DOHH2 (cell line): ENCODE measurements at regions not wholly inside any gene's neighbourhood (a gene's known extent, or its start where the extent isn't known, plus 50 kb on each side); places are given as distances from the start of the nearest gene placed in this dataset.

Experiments used
- H3F3A ChIP-seq: fragments of 200-600 bp; sonication (generic), shearing (Covaris generic); 2 replicates; pipeline ENCODE4 v1.6.0; 2016; ENCODE audit warnings: antibody characterized with exemption, mild to moderate bottlenecking; ENCODE audit not compliant: control insufficient read depth, insufficient read depth
- H3K27ac ChIP-seq: fragments of 200-600 bp; sonication (generic); 2 replicates; pipeline ENCODE4 v1.5.1; 2014; ENCODE audit warnings: low read depth, mild to moderate bottlenecking, low read length, moderate library complexity
- H3K27me3 ChIP-seq: fragments of 200-600 bp; sonication (generic); 2 replicates; pipeline ENCODE4 v1.6.1; 2014; ENCODE audit warnings: mild to moderate bottlenecking, low read length, mixed read lengths; ENCODE audit not compliant: control insufficient read depth
- H3K36me3 ChIP-seq: fragments of 200-600 bp; sonication (generic); 2 replicates; pipeline ENCODE4 v1.6.1; 2014; ENCODE audit warnings: mild to moderate bottlenecking, low read length, moderate library complexity, mixed read lengths; ENCODE audit not compliant: control insufficient read depth
- H3K4me1 ChIP-seq: fragments of 200-600 bp; sonication (generic); 2 replicates; pipeline ENCODE4 v1.6.1; 2014; ENCODE audit warnings: mild to moderate bottlenecking, low read length, mixed read lengths; ENCODE audit not compliant: control insufficient read depth
- H3K4me2 ChIP-seq: fragments of 200-600 bp; sonication (generic); 2 replicates; pipeline ENCODE4 v1.6.0; 2014; ENCODE audit warnings: mild to moderate bottlenecking, low read length, moderate library complexity
- H3K4me3 ChIP-seq: fragments of 200-600 bp; sonication (generic); 2 replicates; pipeline ENCODE4 v1.5.1; 2014; ENCODE audit warnings: mild to moderate bottlenecking, low read length, mixed read lengths
- H3K79me2 ChIP-seq: fragments of 200-600 bp; sonication (generic); 2 replicates; pipeline ENCODE4 v1.6.1; 2014; ENCODE audit warnings: mild to moderate bottlenecking, low read length, mixed read lengths; ENCODE audit not compliant: control insufficient read depth
- H3K9me2 ChIP-seq: fragments of 200-600 bp; sonication (generic); replicated peaks from 2 replicates; pipeline ENCODE4 v1.6.1; 2014; ENCODE audit warnings: mild to moderate bottlenecking, low read length, mixed read lengths; ENCODE audit not compliant: control insufficient read depth
- H3K9me3 ChIP-seq: fragments of 200-600 bp; sonication (generic); 2 replicates; pipeline ENCODE4 v1.6.1; 2014; ENCODE audit warnings: antibody characterized with exemption, low read length, mixed read lengths; ENCODE audit not compliant: control insufficient read depth, insufficient read depth
- H4K20me1 ChIP-seq: fragments of 200-600 bp; sonication (generic); 2 replicates; pipeline ENCODE4 v1.6.0; 2014; ENCODE audit warnings: low read depth, mild to moderate bottlenecking, antibody characterized with exemption, low read length, moderate library complexity; ENCODE audit not compliant: control insufficient read depth, insufficient read depth
- EZH2phosphoT487 ChIP-seq: fragments of 200-600 bp; sonication (generic); IDR thresholded peaks from 2 replicates; pipeline ENCODE4 v1.6.1; 2017; ENCODE audit warnings: borderline replicate concordance, mild to moderate bottlenecking, antibody characterized with exemption, low read length, moderate library complexity, mixed read lengths
- TF ChIP-seq, protein P1 (sequence below): fragments of 200-600 bp; sonication (generic); IDR thresholded peaks from one replicate; pipeline ENCODE4 v1.5.1; 2014; ENCODE audit warnings: antibody characterized with exemption, mild to moderate bottlenecking, low read depth, low read length; ENCODE audit not compliant: poor library complexity, severe bottlenecking

DNA sequence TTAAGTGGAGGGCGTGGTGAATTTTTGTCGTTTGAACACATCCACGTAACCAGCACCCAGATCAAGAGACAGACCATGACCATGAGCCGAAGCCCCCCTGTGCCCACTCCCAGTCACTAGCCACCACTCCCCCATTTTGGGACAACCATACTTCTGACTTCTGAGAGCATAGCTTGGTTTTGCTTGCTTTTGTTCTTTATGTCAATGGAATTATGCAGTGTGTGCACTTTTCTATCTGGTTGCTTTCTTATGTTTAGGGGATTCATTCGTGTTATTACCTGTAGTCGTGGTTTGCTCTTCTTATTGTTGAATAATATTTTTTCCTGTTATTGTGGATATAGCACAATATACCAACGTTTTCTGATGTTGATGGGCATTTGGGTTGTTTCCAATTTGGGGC, 141.7 kb downstream of the GLI2 start:
- no peaks in the 10 kb centered on the region for H3K4me1 ChIP-seq
- H3K4me3 ChIP-seq: no peak overlapping the region
- H3K9me2 ChIP-seq: no peaks in the 10 kb centered on the region
- H3K27ac ChIP-seq: no peak overlapping the region
- no peaks in the 10 kb centered on the region for H4K20me1 ChIP-seq
- H3F3A ChIP-seq: no peaks in the 10 kb centered on the region
- TF ChIP-seq, protein P1, sequence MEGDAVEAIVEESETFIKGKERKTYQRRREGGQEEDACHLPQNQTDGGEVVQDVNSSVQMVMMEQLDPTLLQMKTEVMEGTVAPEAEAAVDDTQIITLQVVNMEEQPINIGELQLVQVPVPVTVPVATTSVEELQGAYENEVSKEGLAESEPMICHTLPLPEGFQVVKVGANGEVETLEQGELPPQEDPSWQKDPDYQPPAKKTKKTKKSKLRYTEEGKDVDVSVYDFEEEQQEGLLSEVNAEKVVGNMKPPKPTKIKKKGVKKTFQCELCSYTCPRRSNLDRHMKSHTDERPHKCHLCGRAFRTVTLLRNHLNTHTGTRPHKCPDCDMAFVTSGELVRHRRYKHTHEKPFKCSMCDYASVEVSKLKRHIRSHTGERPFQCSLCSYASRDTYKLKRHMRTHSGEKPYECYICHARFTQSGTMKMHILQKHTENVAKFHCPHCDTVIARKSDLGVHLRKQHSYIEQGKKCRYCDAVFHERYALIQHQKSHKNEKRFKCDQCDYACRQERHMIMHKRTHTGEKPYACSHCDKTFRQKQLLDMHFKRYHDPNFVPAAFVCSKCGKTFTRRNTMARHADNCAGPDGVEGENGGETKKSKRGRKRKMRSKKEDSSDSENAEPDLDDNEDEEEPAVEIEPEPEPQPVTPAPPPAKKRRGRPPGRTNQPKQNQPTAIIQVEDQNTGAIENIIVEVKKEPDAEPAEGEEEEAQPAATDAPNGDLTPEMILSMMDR: no peak
- no peak for TF ChIP-seq EZH2phosphoT487
- no peaks in the 10 kb centered on the region for H3K36me3 ChIP-seq
- H3K9me3 ChIP-seq: no peaks in the 10 kb centered on the region
- H3K79me2 ChIP-seq: no peaks in the 10 kb centered on the region
- H3K27me3 ChIP-seq: no peaks in the 10 kb centered on the region
- H3K4me2 ChIP-seq: no peak overlapping the region

GRCh38 chr2:120878970-120879369, 143.3 kb downstream of the GLI2 start:
- H3F3A ChIP-seq: no peaks in the 10 kb centered on the region
- TF ChIP-seq EZH2phosphoT487: no peak
- TF ChIP-seq, protein P1: no peak
- no peaks in the 10 kb centered on the region for H3K9me2 ChIP-seq
- no peak overlapping the region for H3K27ac ChIP-seq
- H3K4me2 ChIP-seq: no peak overlapping the region
- H3K4me1 ChIP-seq: no peaks in the 10 kb centered on the region
- H4K20me1 ChIP-seq: no peaks in the 10 kb centered on the region
- no peaks in the 10 kb centered on the region for H3K9me3 ChIP-seq
- no peaks in the 10 kb centered on the region for H3K79me2 ChIP-seq
- H3K27me3 ChIP-seq: no peaks in the 10 kb centered on the region
- H3K36me3 ChIP-seq: no peaks in the 10 kb centered on the region
- no peak overlapping the region for H3K4me3 ChIP-seq

DNA sequence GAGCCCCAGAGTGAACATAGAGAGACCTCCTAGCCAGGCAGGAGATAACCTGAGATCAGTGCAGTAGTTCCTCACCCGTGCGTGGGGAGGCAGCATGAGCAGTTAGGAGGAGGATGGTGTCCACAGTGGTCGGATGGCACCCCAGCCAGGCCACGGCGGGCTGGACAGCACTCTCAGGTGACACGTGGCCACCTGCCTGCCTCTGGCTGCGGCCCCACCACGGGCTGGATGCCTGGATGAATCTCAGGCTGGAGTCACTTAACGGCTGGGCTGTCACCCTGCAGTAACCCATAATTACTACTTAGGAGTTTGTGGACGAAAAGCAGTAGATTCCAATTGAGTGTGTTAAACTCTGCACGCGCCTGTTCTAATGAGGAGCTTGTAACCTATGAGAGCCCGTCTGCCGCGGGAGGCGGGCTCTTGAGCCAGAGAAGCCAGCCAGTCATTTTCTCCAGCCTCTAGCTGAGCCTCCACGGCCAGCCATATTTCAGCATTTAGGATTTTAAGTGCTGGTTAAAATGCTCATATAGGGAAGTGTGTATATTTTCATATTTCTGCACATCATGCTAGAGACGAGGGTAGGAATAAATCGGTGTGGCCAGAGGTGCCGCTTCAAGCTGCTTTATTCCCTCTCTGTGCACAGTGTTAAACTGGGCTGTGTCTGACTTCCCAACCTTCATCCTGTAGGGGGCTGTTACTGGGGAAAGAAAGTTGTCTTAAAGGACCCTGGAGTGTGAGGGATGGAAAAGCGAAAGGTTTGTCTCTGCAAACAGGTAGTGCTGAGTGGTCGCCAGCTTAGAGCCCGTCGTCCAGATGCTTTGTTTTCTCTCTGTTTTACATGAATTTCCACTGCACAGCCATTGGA, 144.0 kb downstream of the GLI2 start:
- no peak overlapping the region for H3K4me3 ChIP-seq
- H3K4me2 ChIP-seq: no peak overlapping the region
- no peaks in the 10 kb centered on the region for H3K9me3 ChIP-seq
- no peak overlapping the region for H3K27ac ChIP-seq
- no peaks in the 10 kb centered on the region for H3K4me1 ChIP-seq
- H3K36me3 ChIP-seq: no peaks in the 10 kb centered on the region
- no peak for TF ChIP-seq EZH2phosphoT487
- TF ChIP-seq, protein P1: no peak
- no peaks in the 10 kb centered on the region for H3K27me3 ChIP-seq
- H3K79me2 ChIP-seq: no peaks in the 10 kb centered on the region
- H4K20me1 ChIP-seq: no peaks in the 10 kb centered on the region
- H3F3A ChIP-seq: no peaks in the 10 kb centered on the region
- no peaks in the 10 kb centered on the region for H3K9me2 ChIP-seq
